ENCODE measurements at regions not wholly inside any gene's neighbourhood (a gene's known extent, or its start where the extent isn't known, plus 50 kb on each side); places are given as distances from the start of the nearest gene placed in this dataset.

DNA sequence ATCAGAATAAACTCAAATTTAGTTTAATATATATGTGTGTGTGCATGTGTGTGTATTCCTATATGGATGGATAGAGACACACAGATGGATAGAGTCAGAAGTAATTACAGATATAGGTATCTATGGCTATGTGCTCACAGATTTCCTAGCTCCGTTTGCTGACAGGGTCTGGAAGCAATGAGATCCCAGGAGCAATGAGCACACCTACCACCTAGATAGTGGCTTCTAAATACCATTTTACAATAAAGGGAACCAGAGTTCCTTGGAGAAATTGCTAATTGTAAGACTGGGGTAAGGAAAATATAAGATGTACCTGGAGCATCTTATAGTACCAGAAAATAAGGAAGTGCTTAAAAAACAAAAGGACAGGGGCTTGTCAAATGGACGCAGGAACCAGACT is 196.2 kb upstream of the PRDM1 start:
- Histone ChIP-seq H3K27ac (ENCODE audit: low read depth, low read length) (no peak overlapping the region), H3K9ac (ENCODE audit: low read depth, low read length) (no peak overlapping the region), H3K4me3 (ENCODE audit: low read length) (no peak overlapping the region), H3K27me3 (ENCODE audit: insufficient read depth, low read length) (no peaks in the 10 kb centered on the region), H3K4me1 (ENCODE audit: insufficient read depth, low read length) (peaks cover 8% of the 10 kb centered on the region; the same call in 1 of the 2 replicates), H3K9me3 (ENCODE audit: insufficient read depth, low read depth, low read length) (peaks cover 10% of the 10 kb centered on the region), H3K36me3 (ENCODE audit: insufficient read depth, low read length) (no peaks in the 10 kb centered on the region)
- 100% methylated on average over 2 of the region's 2 CpGs for WGBS

DNA sequence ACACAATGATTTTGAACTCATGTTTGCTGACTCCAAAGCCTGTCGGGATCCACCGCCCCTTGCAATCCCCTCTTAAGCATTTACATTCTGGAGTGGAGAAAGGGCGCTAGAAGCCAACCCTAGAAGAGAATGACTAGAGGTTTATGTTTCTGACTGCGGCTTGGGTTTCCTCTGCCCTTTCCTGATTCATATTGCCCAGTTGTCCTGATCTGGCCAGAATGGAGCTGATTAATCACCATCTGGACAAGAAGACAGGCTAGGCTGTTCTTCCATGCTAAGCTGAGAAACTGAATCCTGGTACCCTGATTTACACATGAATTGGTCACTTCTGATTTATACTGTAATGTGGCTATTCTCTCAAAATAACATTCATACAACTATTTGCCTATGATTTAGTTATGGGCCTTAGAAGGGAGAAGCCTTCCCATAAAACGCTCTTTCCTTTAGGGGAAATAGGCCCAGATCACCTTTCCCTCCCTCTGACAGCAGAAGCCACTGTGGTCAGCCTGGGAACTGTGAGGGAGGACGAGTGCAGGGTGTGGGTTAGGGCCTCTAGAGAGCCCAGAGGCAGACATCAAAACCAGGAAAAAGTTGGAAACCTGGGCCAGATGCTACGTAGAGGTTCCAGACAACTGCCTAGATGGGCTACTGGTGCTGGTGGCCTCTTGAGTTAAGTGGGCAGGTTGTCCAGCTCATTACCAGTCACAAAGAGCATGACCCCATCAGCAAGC is 199.2 kb upstream of the PRDM1 start:
- Histone ChIP-seq H3K4me1 (ENCODE audit: insufficient read depth, low read length) (peaks cover 8% of the 10 kb centered on the region; the same call in 1 of the 2 replicates), H3K27me3 (ENCODE audit: insufficient read depth, low read length) (no peaks in the 10 kb centered on the region), H3K36me3 (ENCODE audit: insufficient read depth, low read length) (no peaks in the 10 kb centered on the region), H3K9ac (ENCODE audit: low read depth, low read length) (no peak overlapping the region), H3K27ac (ENCODE audit: low read depth, low read length) (no peak overlapping the region), H3K4me3 (ENCODE audit: low read length) (no peak overlapping the region), H3K9me3 (ENCODE audit: insufficient read depth, low read depth, low read length) (peaks cover 10% of the 10 kb centered on the region)
- 86% methylated on average over 7 of the region's 7 CpGs for WGBS

DNA sequence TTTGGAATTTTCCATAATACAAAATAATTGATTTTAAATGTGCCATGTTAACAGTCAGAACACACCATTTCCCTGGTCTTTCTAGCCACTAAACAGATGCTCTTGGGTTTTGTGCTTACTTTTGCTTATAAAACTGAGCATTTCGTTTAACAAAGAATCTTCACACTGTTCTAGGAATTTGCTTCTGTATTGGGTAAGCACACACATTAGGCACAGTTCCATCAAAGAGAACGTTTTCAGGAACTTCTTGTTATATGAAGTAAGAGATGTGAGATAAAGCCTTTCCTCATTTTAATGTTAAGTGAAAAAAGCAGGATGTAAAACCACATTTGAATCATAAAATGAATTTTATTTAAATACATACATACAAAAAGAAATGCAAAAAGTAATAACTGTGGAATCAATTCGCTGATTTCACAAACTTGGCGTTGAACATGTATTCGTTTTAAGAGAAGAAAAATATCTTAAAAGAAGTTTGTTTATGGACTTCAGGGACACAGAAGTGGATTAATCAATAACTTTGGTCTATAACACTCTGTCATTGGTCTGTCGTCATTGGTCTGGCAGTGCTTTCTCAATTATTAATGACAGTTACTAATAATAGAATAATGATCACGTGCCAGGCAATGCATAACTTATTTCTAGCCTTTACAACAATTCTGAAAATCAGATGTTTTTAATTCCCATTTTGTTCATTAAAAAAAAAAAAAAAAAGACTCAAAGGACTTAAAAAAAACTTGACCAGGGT is 199.9 kb upstream of the PRDM1 start:
- Histone ChIP-seq H3K36me3 (ENCODE audit: insufficient read depth, low read length) (no peaks in the 10 kb centered on the region), H3K27ac (ENCODE audit: low read depth, low read length) (no peak overlapping the region), H3K9ac (ENCODE audit: low read depth, low read length) (no peak overlapping the region), H3K4me1 (ENCODE audit: insufficient read depth, low read length) (peaks cover 8% of the 10 kb centered on the region; the same call in 1 of the 2 replicates), H3K27me3 (ENCODE audit: insufficient read depth, low read length) (no peaks in the 10 kb centered on the region), H3K9me3 (ENCODE audit: insufficient read depth, low read depth, low read length) (peaks cover 10% of the 10 kb centered on the region), H3K4me3 (ENCODE audit: low read length) (no peak overlapping the region)
- WGBS = 98% methylated on average over 6 of the region's 7 CpGs

DNA sequence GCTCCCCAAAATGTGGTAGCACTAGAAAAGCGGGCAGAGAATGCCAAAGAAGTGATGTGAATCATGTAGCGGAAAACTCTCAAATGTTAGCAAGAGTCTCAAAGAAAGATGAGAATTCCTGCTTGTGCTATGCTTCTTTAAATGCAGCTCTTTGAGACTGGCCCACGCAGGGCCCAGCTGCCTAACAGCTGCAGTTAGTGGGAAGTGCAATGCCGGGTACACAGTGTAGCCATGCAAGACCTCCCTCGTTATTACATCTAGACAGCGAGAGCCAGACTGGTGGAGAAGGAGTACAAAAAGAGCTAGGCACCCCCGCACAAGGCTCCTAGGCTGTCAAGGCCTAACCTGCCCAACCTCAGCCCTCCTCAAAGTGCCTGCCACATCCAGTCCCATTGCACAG is 201.7 kb upstream of the PRDM1 start:
- Histone ChIP-seq H3K36me3 (ENCODE audit: insufficient read depth, low read length) (no peaks in the 10 kb centered on the region), H3K4me1 (ENCODE audit: insufficient read depth, low read length) (peaks cover 8% of the 10 kb centered on the region; the same call in 1 of the 2 replicates), H3K9ac (ENCODE audit: low read depth, low read length) (no peak overlapping the region), H3K9me3 (ENCODE audit: insufficient read depth, low read depth, low read length) (peaks cover 2% of the 10 kb centered on the region; the same call in 1 of the 2 replicates), H3K4me3 (ENCODE audit: low read length) (no peak overlapping the region), H3K27ac (ENCODE audit: low read depth, low read length) (no peak overlapping the region), H3K27me3 (ENCODE audit: insufficient read depth, low read length) (no peaks in the 10 kb centered on the region)
- WGBS = 92% methylated on average over 7 of the region's 7 CpGs

DNA sequence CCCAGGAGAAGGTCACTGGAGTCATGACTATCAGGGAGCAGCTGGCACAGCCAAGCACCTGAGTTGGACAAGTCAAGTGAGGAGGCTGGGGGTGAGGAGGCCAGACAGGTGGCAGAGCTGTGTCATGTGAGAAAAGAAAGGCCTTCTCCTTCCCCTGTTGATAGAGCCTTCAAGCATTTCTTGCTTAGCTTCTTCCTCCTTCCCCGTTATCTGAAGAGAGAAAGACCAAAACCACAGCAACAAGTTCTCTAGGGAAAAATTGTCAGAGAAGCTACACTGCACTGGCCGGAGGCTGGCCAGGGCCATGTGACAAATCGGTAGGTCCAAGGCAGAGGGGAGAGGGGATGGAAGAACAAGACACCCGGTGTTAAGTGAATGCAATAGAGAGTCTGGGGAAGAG is 202.1 kb upstream of the PRDM1 start:
- no peaks in the 10 kb centered on the region for H3K9me3 ChIP-seq (ENCODE audit: insufficient read depth, low read depth, low read length)
- WGBS = 87% methylated on average over 4 of the region's 4 CpGs
- no peak overlapping the region for H3K9ac ChIP-seq (ENCODE audit: low read depth, low read length)
- no peak overlapping the region for H3K4me3 ChIP-seq (ENCODE audit: low read length)
- H3K4me1 ChIP-seq (ENCODE audit: insufficient read depth, low read length) = peaks cover 8% of the 10 kb centered on the region; the same call in 1 of the 2 replicates
- no peaks in the 10 kb centered on the region for H3K27me3 ChIP-seq (ENCODE audit: insufficient read depth, low read length)
- no peaks in the 10 kb centered on the region for H3K36me3 ChIP-seq (ENCODE audit: insufficient read depth, low read length)
- no peak overlapping the region for H3K27ac ChIP-seq (ENCODE audit: low read depth, low read length)

DNA sequence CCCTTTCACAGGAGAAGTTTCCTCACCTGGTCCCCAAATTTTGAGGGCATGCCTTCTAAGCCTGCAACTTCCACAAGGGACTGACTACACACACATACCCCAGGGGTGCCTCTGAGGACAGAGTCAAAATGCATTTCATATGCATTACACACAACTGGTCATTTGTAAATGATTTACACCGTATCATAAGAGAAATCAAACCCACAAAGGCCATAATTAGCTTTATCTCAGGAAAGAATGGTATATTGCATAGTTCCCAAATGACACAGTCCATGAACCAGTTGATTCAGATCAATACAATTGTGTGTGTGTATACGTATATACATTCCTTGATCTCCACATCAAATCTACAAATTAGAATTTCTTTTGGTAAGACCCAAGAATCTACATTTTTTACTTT is 203.3 kb upstream of the PRDM1 start:
- H3K36me3 ChIP-seq (ENCODE audit: insufficient read depth, low read length) = no peaks in the 10 kb centered on the region
- H3K27me3 ChIP-seq (ENCODE audit: insufficient read depth, low read length) = no peaks in the 10 kb centered on the region
- 100% methylated on average over 2 of the region's 2 CpGs for WGBS
- H3K9ac ChIP-seq (ENCODE audit: low read depth, low read length) = no peak overlapping the region
- H3K9me3 ChIP-seq (ENCODE audit: insufficient read depth, low read depth, low read length) = no peaks in the 10 kb centered on the region
- H3K4me1 ChIP-seq (ENCODE audit: insufficient read depth, low read length) = peaks cover 8% of the 10 kb centered on the region; the same call in 1 of the 2 replicates
- no peak overlapping the region for H3K27ac ChIP-seq (ENCODE audit: low read depth, low read length)
- no peak overlapping the region for H3K4me3 ChIP-seq (ENCODE audit: low read length)

DNA sequence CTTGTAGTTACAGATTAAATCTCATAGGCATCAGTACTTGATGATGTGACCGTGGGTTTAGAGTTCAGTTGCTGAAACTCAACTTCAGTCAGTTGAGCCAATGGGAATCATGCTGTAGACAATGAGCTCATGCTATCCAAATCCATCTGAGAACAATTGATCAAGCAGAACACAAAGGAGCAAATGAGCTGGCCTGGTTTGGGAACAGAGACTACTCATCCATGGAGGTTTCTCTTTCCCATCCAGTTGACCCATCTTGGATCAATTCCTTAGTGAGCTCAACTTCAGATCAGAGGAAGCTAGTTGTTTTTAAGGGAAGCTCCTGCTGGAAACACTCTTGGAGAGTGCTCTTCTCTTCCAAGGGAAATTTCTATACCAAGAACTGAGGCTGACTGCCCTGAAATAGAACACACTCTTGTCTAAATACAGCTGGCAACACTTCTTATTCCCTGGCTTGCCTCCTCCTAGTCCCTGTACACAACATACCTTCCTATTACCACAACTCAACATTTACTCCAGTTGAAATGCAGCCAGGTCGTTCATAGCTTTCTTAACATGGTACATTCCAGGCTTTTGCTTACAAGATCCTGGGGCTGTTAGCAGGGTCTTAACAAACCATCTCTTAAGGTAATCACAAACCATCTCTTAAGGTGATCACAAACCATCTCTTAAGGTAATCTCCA is 203.9 kb upstream of the PRDM1 start:
- H3K9ac ChIP-seq (ENCODE audit: low read depth, low read length) = no peak overlapping the region
- WGBS = 92% methylated on average over 2 of the region's 2 CpGs
- no peaks in the 10 kb centered on the region for H3K27me3 ChIP-seq (ENCODE audit: insufficient read depth, low read length)
- no peaks in the 10 kb centered on the region for H3K36me3 ChIP-seq (ENCODE audit: insufficient read depth, low read length)
- no peak overlapping the region for H3K27ac ChIP-seq (ENCODE audit: low read depth, low read length)
- H3K4me1 ChIP-seq (ENCODE audit: insufficient read depth, low read length) = peaks cover 4% of the 10 kb centered on the region; the same call in 1 of the 2 replicates
- H3K4me3 ChIP-seq (ENCODE audit: low read length) = no peak overlapping the region
- H3K9me3 ChIP-seq (ENCODE audit: insufficient read depth, low read depth, low read length) = no peaks in the 10 kb centered on the region

DNA sequence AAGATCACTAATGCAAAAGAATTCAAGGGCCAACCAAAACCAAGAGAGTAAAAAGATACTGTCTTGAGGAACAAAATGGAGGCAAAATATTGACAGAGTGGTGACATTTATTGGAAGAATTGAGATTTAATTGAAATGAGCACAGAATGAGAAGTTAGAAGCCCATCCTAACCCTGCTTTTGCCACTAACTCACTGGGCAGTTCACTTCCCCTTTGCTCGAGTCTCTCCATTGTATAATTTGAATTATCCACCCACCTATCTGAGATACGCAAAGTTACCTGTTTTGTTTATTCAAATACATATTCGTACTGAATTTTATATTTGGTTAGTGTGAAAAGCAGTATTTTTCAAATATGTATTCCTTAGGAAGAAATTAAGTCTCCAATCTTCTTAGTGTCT is 204.5 kb upstream of the PRDM1 start:
- H3K36me3 ChIP-seq (ENCODE audit: insufficient read depth, low read length) = no peaks in the 10 kb centered on the region
- no peaks in the 10 kb centered on the region for H3K4me1 ChIP-seq (ENCODE audit: insufficient read depth, low read length)
- no peak overlapping the region for H3K27ac ChIP-seq (ENCODE audit: low read depth, low read length)
- 94% methylated on average over 2 of the region's 3 CpGs for WGBS
- H3K9ac ChIP-seq (ENCODE audit: low read depth, low read length) = no peak overlapping the region
- H3K4me3 ChIP-seq (ENCODE audit: low read length) = no peak overlapping the region
- no peaks in the 10 kb centered on the region for H3K27me3 ChIP-seq (ENCODE audit: insufficient read depth, low read length)
- H3K9me3 ChIP-seq (ENCODE audit: insufficient read depth, low read depth, low read length) = no peaks in the 10 kb centered on the region

DNA sequence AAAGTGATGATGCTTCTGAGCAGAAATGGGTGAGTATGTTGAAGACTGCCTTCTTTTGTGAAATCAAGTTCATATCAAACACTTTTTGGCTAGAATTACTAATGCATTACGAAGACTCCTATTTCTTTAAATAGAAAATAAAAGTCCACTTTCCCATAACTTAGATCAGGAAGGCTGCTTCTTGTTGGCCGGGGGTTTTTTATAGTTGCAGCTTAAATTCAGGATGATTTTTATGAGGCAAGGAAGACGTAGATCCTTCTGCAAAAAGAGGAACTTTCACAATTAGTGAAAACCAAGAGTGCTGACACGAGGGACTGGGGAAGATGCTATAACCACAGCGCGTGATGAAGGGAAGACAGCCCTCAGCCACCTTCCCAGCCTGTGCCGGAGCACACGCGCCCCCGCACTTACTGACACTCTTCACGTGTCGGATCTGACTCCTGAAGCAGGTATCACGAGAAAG is 206.1 kb upstream of the PRDM1 start:
- H3K9me3 ChIP-seq (ENCODE audit: insufficient read depth, low read depth, low read length) = no peaks in the 10 kb centered on the region
- H3K4me1 ChIP-seq (ENCODE audit: insufficient read depth, low read length) = no peaks in the 10 kb centered on the region
- H3K36me3 ChIP-seq (ENCODE audit: insufficient read depth, low read length) = no peaks in the 10 kb centered on the region
- H3K9ac ChIP-seq (ENCODE audit: low read depth, low read length) = no peak overlapping the region
- H3K27me3 ChIP-seq (ENCODE audit: insufficient read depth, low read length) = no peaks in the 10 kb centered on the region
- 95% methylated on average over 12 of the region's 13 CpGs for WGBS
- no peak overlapping the region for H3K4me3 ChIP-seq (ENCODE audit: low read length)
- H3K27ac ChIP-seq (ENCODE audit: low read depth, low read length) = no peak overlapping the region

DNA sequence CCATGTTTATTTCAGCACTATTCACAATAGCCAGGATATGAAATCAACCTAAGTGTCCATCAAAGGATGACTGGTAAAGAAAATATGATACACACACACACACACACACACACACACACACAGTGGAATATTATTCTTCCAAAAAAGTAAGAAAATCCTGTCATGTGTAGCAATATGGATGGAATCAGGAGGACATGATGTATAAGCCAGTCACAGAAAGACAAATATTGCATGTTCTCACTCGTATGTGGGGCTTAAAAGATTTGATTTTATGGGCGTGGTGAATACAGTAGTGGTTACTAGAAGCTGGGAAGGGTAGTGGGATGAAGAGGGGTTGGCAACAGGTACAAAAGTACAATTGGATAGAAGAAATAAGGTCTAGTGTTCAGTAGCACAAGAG is 207.0 kb upstream of the PRDM1 start:
- no peak overlapping the region for H3K4me3 ChIP-seq (ENCODE audit: low read length)
- no peaks in the 10 kb centered on the region for H3K27me3 ChIP-seq (ENCODE audit: insufficient read depth, low read length)
- no peaks in the 10 kb centered on the region for H3K9me3 ChIP-seq (ENCODE audit: insufficient read depth, low read depth, low read length)
- H3K4me1 ChIP-seq (ENCODE audit: insufficient read depth, low read length) = no peaks in the 10 kb centered on the region
- 94% methylated on average over 2 of the region's 2 CpGs for WGBS
- no peaks in the 10 kb centered on the region for H3K36me3 ChIP-seq (ENCODE audit: insufficient read depth, low read length)
- no peak overlapping the region for H3K9ac ChIP-seq (ENCODE audit: low read depth, low read length)
- H3K27ac ChIP-seq (ENCODE audit: low read depth, low read length) = no peak overlapping the region

All from HUES64 (cell line).